ENCODE measurements at regions not wholly inside any gene's neighbourhood (a gene's known extent, or its start where the extent isn't known, plus 50 kb on each side); places are given as distances from the start of the nearest gene placed in this dataset.

DNA sequence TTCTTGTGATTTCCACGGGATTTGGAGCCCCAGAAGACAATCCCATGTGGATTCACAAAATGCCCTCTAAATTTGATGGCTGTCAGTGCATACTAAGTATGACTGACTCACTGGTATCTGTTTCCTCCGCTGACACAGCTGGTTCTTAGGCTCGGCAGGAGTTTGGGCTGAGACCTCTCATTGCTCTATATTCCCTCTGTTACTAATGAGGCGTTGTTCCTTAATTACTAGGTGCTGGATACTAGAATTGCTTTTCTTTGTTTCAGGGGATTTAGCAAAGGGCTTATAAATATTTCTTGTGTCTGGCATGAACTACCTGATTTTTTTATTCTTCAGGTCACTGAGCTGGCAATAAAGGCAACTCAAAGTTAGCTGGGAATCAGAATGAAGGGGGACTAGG lies 53.2 kb upstream of the EHF start:
- Histone ChIP-seq H3K27ac (no peak overlapping the region), H3K4me1 (no peaks in the 10 kb centered on the region), H3K4me3 (no peak overlapping the region), H3K27me3 (no peaks in the 10 kb centered on the region), H3K36me3 (no peaks in the 10 kb centered on the region), H3K9me3 (no peaks in the 10 kb centered on the region)
- TF ChIP-seq CTCF (IDR thresholded peaks at IDR 0.05), result no peak
- ATAC-seq, result no peak
- DNase-seq, result no peak
- intact Hi-C loops (cut with DNase I), result no loop called here

GRCh38 chr11:34570584-34570983 lies 50.3 kb upstream of the EHF start:
- intact Hi-C loops (cut with DNase I), result no loop called here
- ATAC-seq (peak; percentile 47), DNase-seq (no peak)
- no peaks in the 10 kb centered on the region for H3K4me1 ChIP-seq
- TF ChIP-seq CTCF (IDR thresholded peaks at IDR 0.05), result no peak
- no peak overlapping the region for H3K27ac ChIP-seq
- no peaks in the 10 kb centered on the region for H3K36me3 ChIP-seq
- H3K4me3 ChIP-seq, result no peak overlapping the region
- no peaks in the 10 kb centered on the region for H3K27me3 ChIP-seq
- H3K9me3 ChIP-seq, result no peaks in the 10 kb centered on the region

Data from upper lobe of right lung (tissue), 1 donor.